ENCODE measurements at regions not wholly inside any gene's neighbourhood (a gene's known extent, or its start where the extent isn't known, plus 50 kb on each side); places are given as distances from the start of the nearest gene placed in this dataset.

DNA sequence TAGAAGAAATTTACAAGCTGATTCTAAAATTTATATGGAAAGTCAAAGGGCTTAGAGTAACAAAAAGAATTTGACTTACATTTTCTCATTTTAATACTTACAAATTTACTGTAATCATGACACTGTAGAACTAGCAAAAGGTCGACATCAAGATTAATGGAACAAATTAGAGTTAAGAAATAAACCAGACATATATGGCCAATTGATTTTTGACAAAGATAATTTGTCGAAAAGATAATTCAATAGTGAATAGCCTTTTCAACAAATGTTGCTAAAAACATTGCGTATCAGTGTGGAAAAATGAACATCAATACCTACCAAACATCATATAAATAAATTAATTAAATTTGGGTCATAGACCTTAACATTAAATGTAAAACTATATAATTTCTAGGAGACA lies 955.5 kb upstream of the AUTS2 start:
- no peaks in the 10 kb centered on the region for H3K27me3 ChIP-seq (ENCODE audit: control insufficient read depth, insufficient read depth, low read length)
- TF ChIP-seq, protein P1, sequence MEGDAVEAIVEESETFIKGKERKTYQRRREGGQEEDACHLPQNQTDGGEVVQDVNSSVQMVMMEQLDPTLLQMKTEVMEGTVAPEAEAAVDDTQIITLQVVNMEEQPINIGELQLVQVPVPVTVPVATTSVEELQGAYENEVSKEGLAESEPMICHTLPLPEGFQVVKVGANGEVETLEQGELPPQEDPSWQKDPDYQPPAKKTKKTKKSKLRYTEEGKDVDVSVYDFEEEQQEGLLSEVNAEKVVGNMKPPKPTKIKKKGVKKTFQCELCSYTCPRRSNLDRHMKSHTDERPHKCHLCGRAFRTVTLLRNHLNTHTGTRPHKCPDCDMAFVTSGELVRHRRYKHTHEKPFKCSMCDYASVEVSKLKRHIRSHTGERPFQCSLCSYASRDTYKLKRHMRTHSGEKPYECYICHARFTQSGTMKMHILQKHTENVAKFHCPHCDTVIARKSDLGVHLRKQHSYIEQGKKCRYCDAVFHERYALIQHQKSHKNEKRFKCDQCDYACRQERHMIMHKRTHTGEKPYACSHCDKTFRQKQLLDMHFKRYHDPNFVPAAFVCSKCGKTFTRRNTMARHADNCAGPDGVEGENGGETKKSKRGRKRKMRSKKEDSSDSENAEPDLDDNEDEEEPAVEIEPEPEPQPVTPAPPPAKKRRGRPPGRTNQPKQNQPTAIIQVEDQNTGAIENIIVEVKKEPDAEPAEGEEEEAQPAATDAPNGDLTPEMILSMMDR (IDR thresholded peaks at IDR 0.05; ENCODE audit: insufficient read depth, low read length, poor library complexity, severe bottlenecking): no peak

DNA sequence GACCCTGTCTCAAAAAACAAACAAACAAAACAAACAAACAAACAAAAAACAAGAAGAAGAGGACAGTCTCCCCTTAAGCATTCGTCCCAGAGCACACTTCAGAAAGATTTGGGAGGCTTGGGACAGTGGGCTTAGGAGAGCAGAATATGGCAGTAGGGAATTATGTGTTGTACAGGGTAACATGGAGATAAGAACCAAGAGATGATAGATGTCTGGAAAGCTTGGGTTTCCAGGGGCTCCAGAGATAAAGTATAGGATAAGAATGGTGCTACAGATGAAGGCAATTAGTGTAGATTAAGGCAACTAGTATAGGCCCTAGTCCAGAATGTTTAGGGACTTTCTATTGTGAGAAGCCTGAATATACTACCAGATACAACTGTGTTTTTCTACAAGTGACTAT lies 934.9 kb upstream of the AUTS2 start:
- TF ChIP-seq, protein P1 (IDR thresholded peaks at IDR 0.05; ENCODE audit: insufficient read depth, low read length, poor library complexity, severe bottlenecking): no peak
- Histone ChIP-seq H3K36me3 (ENCODE audit: control insufficient read depth, insufficient read depth, low read length) (no peaks in the 10 kb centered on the region), H3K4me3 (ENCODE audit: low read depth, low read length) (no peak overlapping the region), H3K27me3 (ENCODE audit: control insufficient read depth, insufficient read depth, low read length) (no peaks in the 10 kb centered on the region)
- DNase-seq (ENCODE audit: low read depth): no peak

More for the DNA sequence above, 955.5 kb upstream of the AUTS2 start:
- no peak overlapping the region for H3K4me3 ChIP-seq (ENCODE audit: low read depth, low read length)
- no peak for DNase-seq (ENCODE audit: low read depth)
- H3K36me3 ChIP-seq (ENCODE audit: control insufficient read depth, insufficient read depth, low read length): no peaks in the 10 kb centered on the region

DNA sequence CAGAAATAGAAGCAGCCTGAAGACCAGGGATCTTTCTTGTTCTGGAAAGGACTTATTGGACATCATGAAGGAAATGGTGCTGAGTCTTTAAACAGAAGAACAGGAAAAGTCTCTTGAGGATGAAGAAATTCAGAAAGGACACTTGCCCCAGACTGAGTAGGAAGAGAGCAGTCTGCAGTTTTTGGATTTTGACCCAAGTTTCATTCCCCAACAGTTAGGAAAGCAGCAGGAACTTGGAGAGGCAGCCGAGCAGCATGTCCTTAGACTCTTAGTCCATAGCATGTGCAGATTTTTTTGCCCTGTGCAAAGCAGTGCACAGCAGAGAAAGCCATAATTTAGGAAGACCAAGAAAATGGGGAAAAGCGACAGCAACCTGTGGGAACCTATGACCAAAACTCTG lies 927.2 kb upstream of the AUTS2 start:
- H3K27me3 ChIP-seq (ENCODE audit: control insufficient read depth, insufficient read depth, low read length): no peaks in the 10 kb centered on the region
- no peak for DNase-seq (ENCODE audit: low read depth)
- no peak overlapping the region for H3K4me3 ChIP-seq (ENCODE audit: low read depth, low read length)
- no peaks in the 10 kb centered on the region for H3K36me3 ChIP-seq (ENCODE audit: control insufficient read depth, insufficient read depth, low read length)
- TF ChIP-seq, protein P1 (IDR thresholded peaks at IDR 0.05; ENCODE audit: insufficient read depth, low read length, poor library complexity, severe bottlenecking): no peak

DNA sequence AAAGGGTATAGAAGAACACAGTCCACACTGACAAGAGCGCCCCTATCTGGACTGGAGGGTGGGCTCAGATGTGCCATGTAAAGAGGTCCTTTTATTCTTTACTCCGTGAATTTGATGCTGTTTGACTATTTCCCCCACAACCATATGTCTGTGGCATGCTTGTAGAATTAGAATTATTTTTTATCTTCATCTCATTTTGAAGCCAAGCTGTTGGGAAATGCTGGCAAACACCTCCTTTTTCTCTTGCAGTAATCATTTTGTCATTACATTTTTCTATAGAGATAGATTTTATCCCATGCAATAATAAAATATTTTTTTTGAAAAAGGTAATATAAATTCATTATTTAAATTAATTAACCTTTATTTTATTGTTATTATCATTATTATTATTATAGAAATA lies 926.6 kb upstream of the AUTS2 start:
- TF ChIP-seq, protein P1 (IDR thresholded peaks at IDR 0.05; ENCODE audit: insufficient read depth, low read length, poor library complexity, severe bottlenecking): no peak
- no peaks in the 10 kb centered on the region for H3K27me3 ChIP-seq (ENCODE audit: control insufficient read depth, insufficient read depth, low read length)
- H3K4me3 ChIP-seq (ENCODE audit: low read depth, low read length): no peak overlapping the region
- DNase-seq (ENCODE audit: low read depth): no peak
- no peaks in the 10 kb centered on the region for H3K36me3 ChIP-seq (ENCODE audit: control insufficient read depth, insufficient read depth, low read length)

DNA sequence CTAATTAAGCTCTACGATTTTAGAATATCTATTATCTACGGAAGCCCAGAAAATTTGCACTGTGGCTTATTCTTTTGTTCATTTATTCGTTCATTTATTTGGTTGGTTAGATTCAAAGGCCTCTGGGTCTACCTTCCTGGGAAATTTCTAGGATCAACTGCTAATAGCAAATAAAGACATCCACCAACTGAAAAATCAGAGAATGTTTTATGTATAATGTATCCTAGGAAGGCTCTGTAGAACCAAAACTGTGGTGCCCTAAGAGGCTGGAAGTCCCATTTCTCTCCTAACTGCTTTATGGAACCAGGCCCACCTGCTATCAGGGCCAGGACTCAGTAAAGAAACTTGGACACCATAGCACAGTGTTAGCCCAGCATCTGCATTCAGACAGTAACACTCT lies 923.4 kb upstream of the AUTS2 start:
- no peak for DNase-seq (ENCODE audit: low read depth)
- no peak overlapping the region for H3K4me3 ChIP-seq (ENCODE audit: low read depth, low read length)
- TF ChIP-seq, protein P1 (IDR thresholded peaks at IDR 0.05; ENCODE audit: insufficient read depth, low read length, poor library complexity, severe bottlenecking): no peak
- no peaks in the 10 kb centered on the region for H3K36me3 ChIP-seq (ENCODE audit: control insufficient read depth, insufficient read depth, low read length)
- no peaks in the 10 kb centered on the region for H3K27me3 ChIP-seq (ENCODE audit: control insufficient read depth, insufficient read depth, low read length)

DNA sequence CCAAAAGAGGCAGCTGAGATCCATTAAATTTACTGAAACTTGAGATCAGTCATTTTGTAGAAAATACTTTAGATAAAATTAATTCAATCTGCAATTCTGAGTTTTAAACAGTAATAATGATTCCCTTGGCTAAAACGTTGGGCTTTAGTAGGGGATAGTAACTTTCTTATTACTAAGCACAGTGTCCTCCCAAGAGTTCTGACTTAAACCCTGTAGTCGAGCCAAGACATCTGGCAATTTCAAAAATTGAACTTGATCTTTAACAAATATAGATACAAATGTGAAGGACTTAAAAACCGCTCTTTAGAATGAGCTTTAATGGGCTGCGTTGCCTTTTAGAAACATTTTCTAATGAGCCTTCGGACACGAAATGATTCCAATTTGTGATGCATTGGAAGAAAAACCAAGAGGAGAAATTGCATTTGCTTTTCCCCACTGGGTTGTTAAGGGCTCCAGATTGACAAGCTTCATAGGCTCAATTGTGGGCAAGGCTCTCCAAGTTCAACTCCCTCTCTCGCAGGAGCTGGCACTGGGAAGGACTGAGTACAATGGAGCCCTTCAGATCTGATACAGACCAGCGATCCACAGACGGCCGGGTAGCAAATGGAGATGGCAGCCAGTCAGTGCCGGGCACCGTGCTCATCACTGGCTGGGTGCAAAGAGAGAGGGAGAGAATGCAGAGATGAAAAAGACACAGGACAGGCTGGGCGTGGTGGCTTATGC lies 921.3 kb upstream of the AUTS2 start:
- DNase-seq (ENCODE audit: low read depth): no peak
- TF ChIP-seq, protein P1 (IDR thresholded peaks at IDR 0.05; ENCODE audit: insufficient read depth, low read length, poor library complexity, severe bottlenecking): no peak
- no peaks in the 10 kb centered on the region for H3K27me3 ChIP-seq (ENCODE audit: control insufficient read depth, insufficient read depth, low read length)
- H3K4me3 ChIP-seq (ENCODE audit: low read depth, low read length): no peak overlapping the region
- no peaks in the 10 kb centered on the region for H3K36me3 ChIP-seq (ENCODE audit: control insufficient read depth, insufficient read depth, low read length)
